ENCODE measurements at regions not wholly inside any gene's neighbourhood (a gene's known extent, or its start where the extent isn't known, plus 50 kb on each side); places are given as distances from the start of the nearest gene placed in this dataset.

- H3K27ac ChIP-seq (ENCODE audit: extremely low read length, insufficient read depth, low read length): no peak overlapping the region
- in situ Hi-C loops (cut with HindIII; ENCODE audit: extremely low pct_ligation_motif_present, low pct_unique_long_range_greater_than_20kb) (no loop called here), intact Hi-C loops (cut with micrococcal nuclease; ENCODE audit: unreplicated experiment) (no loop called here)
- no peaks in the 10 kb centered on the region for H4K20me1 ChIP-seq (ENCODE audit: insufficient read depth, low read length)
- 26% methylated on average over 1 of the region's 1 CpG for WGBS (ENCODE audit: low lambda C conversion rate)
- no peaks in the 10 kb centered on the region for H3K36me3 ChIP-seq (replicated peaks in 1 of 2; ENCODE audit: control insufficient read depth in 1 of 2, insufficient read depth in 2 of 2, low read length in 2 of 2)
- 0 out of 5 replicates have a peak, but pooled peaks cover 0 to 11% of the 10 kb centered on the region in 2 experiments for H3K27me3 ChIP-seq (ENCODE audit: control insufficient read depth in 1 of 2, insufficient read depth in 2 of 2, low read length in 2 of 2)
- no peak overlapping the region for H2AFZ ChIP-seq (ENCODE audit: low read length)
- H3K9me3 ChIP-seq (ENCODE audit: low read length): no peaks in the 10 kb centered on the region
- no peaks in the 10 kb centered on the region for H3K4me1 ChIP-seq (ENCODE audit: insufficient read depth, low read length)
- POLR2A ChIA-PET: no interaction called here
- H3K9ac ChIP-seq (ENCODE audit: insufficient read depth, low read depth, low read length): no peak overlapping the region
- CTCF ChIA-PET (ENCODE audit: low intra/inter-chr PET ratio, low total read pairs): no interaction called here
- no TSS peak for BruUV-seq (replicated peaks)
- no peak overlapping the region for H3K4me2 ChIP-seq (ENCODE audit: low read depth, low read length)
- H3K4me3 ChIP-seq (replicated peaks in 1 of 3; ENCODE audit: insufficient read depth in 1 of 3, low read depth in 2 of 3, low read length in 3 of 3): no peak overlapping the region
- TF ChIP-seq POLR2A (IDR thresholded peaks at IDR 0.05; ENCODE audit: insufficient read depth in 1 of 2, low read depth in 2 of 2, low read length in 2 of 2) (no peak), U2AF1 (optimal IDR thresholded peaks at IDR 0.05; ENCODE audit: low read depth, low read length) (no peak), ARNTL (CRISPR knock-in tag; IDR thresholded peaks at IDR 0.05) (no peak), MIER2 (CRISPR knock-in tag; IDR thresholded peaks at IDR 0.05) (no peak), SIX1 (CRISPR knock-in tag; IDR thresholded peaks at IDR 0.05; ENCODE audit: borderline replicate concordance) (no peak), SMAD1 (CRISPR knock-in tag; IDR thresholded peaks at IDR 0.05; ENCODE audit: borderline replicate concordance, low read depth) (no peak), ZNF446 (CRISPR knock-in tag; IDR thresholded peaks at IDR 0.05) (no peak), ATF1 (CRISPR knock-in tag; IDR thresholded peaks at IDR 0.05) (no peak), MXD4 (CRISPR knock-in tag; IDR thresholded peaks at IDR 0.05) (no peak), NFIB (CRISPR knock-in tag; IDR thresholded peaks at IDR 0.05; ENCODE audit: borderline replicate concordance) (no peak), HNRNPK (IDR thresholded peaks at IDR 0.05; ENCODE audit: low read depth, low read length, poor library complexity, severe bottlenecking) (no peak), SMC3 (IDR thresholded peaks at IDR 0.05; ENCODE audit: low read length) (no peak)
- no peak for FAIRE-seq
- H3K79me2 ChIP-seq (ENCODE audit: insufficient read depth, low read length): no peaks in the 10 kb centered on the region
- no peak for ATAC-seq
- no peak for DNase-seq (ENCODE audit: low spot score)
These were observed 114.2 kb upstream of the ARID2 start for GRCh38 chr12:45615268-45615667.

- DNase-seq (ENCODE audit: low spot score): no peak
- H3K4me3 ChIP-seq (replicated peaks in 1 of 3; ENCODE audit: insufficient read depth in 1 of 3, low read depth in 2 of 3, low read length in 3 of 3): no peak overlapping the region
- intact Hi-C loops (cut with micrococcal nuclease; ENCODE audit: unreplicated experiment): no loop called here
- ChIA-PET CTCF (ENCODE audit: low intra/inter-chr PET ratio, low total read pairs) (no interaction called here), POLR2A (no interaction called here)
- in situ Hi-C loops (cut with HindIII; ENCODE audit: extremely low pct_ligation_motif_present, low pct_unique_long_range_greater_than_20kb): no loop called here
- H3K9ac ChIP-seq (ENCODE audit: insufficient read depth, low read depth, low read length): no peak overlapping the region
- H3K9me3 ChIP-seq (ENCODE audit: low read length): no peaks in the 10 kb centered on the region
- no peak for ATAC-seq
- no peak overlapping the region for H3K27ac ChIP-seq (ENCODE audit: extremely low read length, insufficient read depth, low read length)
- no peaks in the 10 kb centered on the region for H3K4me1 ChIP-seq (ENCODE audit: insufficient read depth, low read length)
- no peak for FAIRE-seq
- no peak overlapping the region for H2AFZ ChIP-seq (ENCODE audit: low read length)
- 0 out of 5 replicates have a peak, but pooled peaks cover 0 to 7% of the 10 kb centered on the region in 2 experiments for H3K27me3 ChIP-seq (ENCODE audit: control insufficient read depth in 1 of 2, insufficient read depth in 2 of 2, low read length in 2 of 2)
- no peaks in the 10 kb centered on the region for H4K20me1 ChIP-seq (ENCODE audit: insufficient read depth, low read length)
- WGBS (ENCODE audit: low lambda C conversion rate): 15% methylated on average over 3 of the region's 3 CpGs
- TF ChIP-seq CREB1 (IDR thresholded peaks at IDR 0.05): no peak
- TF ChIP-seq CREB1 (CRISPR knock-in tag; IDR thresholded peaks at IDR 0.05): no peak
- H3K36me3 ChIP-seq (replicated peaks in 1 of 2; ENCODE audit: control insufficient read depth in 1 of 2, insufficient read depth in 2 of 2, low read length in 2 of 2): no peaks in the 10 kb centered on the region
- no peak overlapping the region for H3K4me2 ChIP-seq (ENCODE audit: low read depth, low read length)
- H3K79me2 ChIP-seq (ENCODE audit: insufficient read depth, low read length): no peaks in the 10 kb centered on the region
- no TSS peak for BruUV-seq (replicated peaks)
These were observed 109.8 kb upstream of the ARID2 start for GRCh38 chr12:45619736-45620135.
